Caco-2 (cell line): ENCODE measurements at regions not wholly inside any gene's neighbourhood (a gene's known extent, or its start where the extent isn't known, plus 50 kb on each side); places are given as distances from the start of the nearest gene placed in this dataset.

ENCODE experiments used
- BruUV-seq: library from RNA; stranded (reverse); fragments of 400-500 nt; replicated peaks from 2 replicates; lab custom pipeline; 2021; lab: Mats Ljungman, UMichigan
- CTCF ChIA-PET: fragments of 300-600 bp; sonication (Branson Sonifier 250); formaldehyde crosslinking; loops from one replicate; lab custom pipeline; 2022; ENCODE audit warnings: antibody characterized with exemption; lab: Charles Lee
- POLR2A ChIA-PET: fragments of 300-600 bp; sonication (Branson Sonifier 250); formaldehyde crosslinking; loops from one replicate; lab custom pipeline; 2022; ENCODE audit warnings: antibody characterized with exemption; lab: Charles Lee
- DNase-seq, 2 experiments: peaks; one replicate each; pipeline versions ENCODE4 v3.0.0 to v3.0.0-alpha.2; 2020 to 2022
- H3K27me3 ChIP-seq: replicated peaks from 2 replicates; pipeline ENCODE4 v1.6.0; 2011; ENCODE audit warnings: low read length; ENCODE audit not compliant: control insufficient read depth, insufficient read depth
- H3K36me3 ChIP-seq: 2 replicates; pipeline ENCODE4 v1.5.1; 2011; ENCODE audit warnings: low read length; ENCODE audit not compliant: control insufficient read depth, insufficient read depth
- H3K4me1 ChIP-seq: fragments of 250-450 bp; sonication (Bioruptor Pico); 2 replicates; pipeline ENCODE4 v1.5.1; 2020; ENCODE audit warnings: mild to moderate bottlenecking
- H3K4me3 ChIP-seq: 2 replicates; pipeline ENCODE4 v1.5.1; 2011; ENCODE audit warnings: low read depth, mild to moderate bottlenecking, control low read depth, low read length
- H3K9me3 ChIP-seq: fragments of 250-450 bp; sonication (Bioruptor Pico); 2 replicates; pipeline ENCODE4 v1.5.1; 2020; ENCODE audit warnings: mild to moderate bottlenecking, moderate library complexity
- H3K27ac Mint-ChIP-seq: one replicate; pipeline ENCODE4 v1.8.0; 2022; ENCODE audit warnings: mixed read lengths; ENCODE audit not compliant: unreplicated experiment
- H3K27me3 Mint-ChIP-seq: one replicate; pipeline ENCODE4 v1.8.0; 2022; ENCODE audit warnings: mixed read lengths; ENCODE audit not compliant: insufficient read depth, unreplicated experiment
- H3K36me3 Mint-ChIP-seq: one replicate; pipeline ENCODE4 v1.8.0; 2022; ENCODE audit warnings: mild to moderate bottlenecking, mixed read lengths; ENCODE audit not compliant: insufficient read depth, unreplicated experiment
- H3K4me1 Mint-ChIP-seq: one replicate; pipeline ENCODE4 v1.8.0; 2022; ENCODE audit warnings: low read depth, mixed read lengths; ENCODE audit not compliant: unreplicated experiment
- H3K4me3 Mint-ChIP-seq: one replicate; pipeline ENCODE4 v1.8.0; 2022; ENCODE audit warnings: mild to moderate bottlenecking, moderate library complexity, mixed read lengths; ENCODE audit not compliant: unreplicated experiment
- H3K9me3 Mint-ChIP-seq: one replicate; pipeline ENCODE4 v1.8.0; 2022; ENCODE audit warnings: mixed read lengths; ENCODE audit not compliant: unreplicated experiment
- intact Hi-C: fragments of 100-400 bp; cut with micrococcal nuclease; formaldehyde crosslinking; loops from one replicate; pipeline ENCODE4 v1.10.0; 2022; ENCODE audit not compliant: unreplicated experiment
- TF ChIP-seq, protein P1 (sequence below), 2 experiments: fragments of 200-600 bp in 1 of 2; IDR thresholded peaks; 1 replicate in 1 of 2; 2 replicates in 1 of 2; pipeline versions ENCODE4 v1.5.1 to v1.8.0; 2011 to 2022; ENCODE audit warnings: antibody characterized with exemption in 1 of 2, control low read depth in 1 of 2, inconsistent platforms in 1 of 2, low read depth in 1 of 2, low read length in 1 of 2, mild to moderate bottlenecking in 1 of 2, moderate library complexity in 1 of 2; ENCODE audit not compliant: insufficient read depth in 1 of 2, severe bottlenecking in 1 of 2, unreplicated experiment in 1 of 2

DNA sequence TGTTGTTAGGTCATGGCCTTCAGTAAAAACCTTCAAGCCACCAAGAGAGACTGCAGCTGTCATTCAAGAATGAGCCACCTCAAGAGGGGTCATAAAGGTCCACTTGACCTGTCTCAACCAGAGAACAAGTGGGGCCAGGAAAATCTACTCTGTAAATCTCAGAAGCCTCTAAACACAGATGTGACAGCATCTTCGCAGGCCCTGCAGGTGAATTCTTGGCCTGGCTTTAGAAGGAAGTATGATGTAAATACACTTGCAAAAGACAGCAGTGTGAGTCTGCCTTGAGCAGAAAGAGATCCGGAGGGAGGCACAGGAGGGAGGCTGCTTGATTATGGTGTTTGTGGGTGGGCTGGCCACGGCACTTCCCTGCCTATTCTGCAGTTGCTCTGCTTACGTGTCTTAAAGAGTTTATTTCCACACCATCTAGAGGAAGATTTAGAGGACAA is 1082.9 kb downstream of the UQCRFS1 start:
- Histone ChIP-seq H3K27me3 (no peaks in the 10 kb centered on the region), H3K36me3 (no peaks in the 10 kb centered on the region), H3K4me3 (no peak overlapping the region), H3K9me3 (no peaks in the 10 kb centered on the region), H3K4me1 (no peaks in the 10 kb centered on the region)
- intact Hi-C loops: no loop called here
- H3K9me3 Mint-ChIP-seq: peaks cover 18% of the 10 kb centered on the region
- H3K27me3 Mint-ChIP-seq: peaks cover 5% of the 10 kb centered on the region
- TF ChIP-seq, protein P1, sequence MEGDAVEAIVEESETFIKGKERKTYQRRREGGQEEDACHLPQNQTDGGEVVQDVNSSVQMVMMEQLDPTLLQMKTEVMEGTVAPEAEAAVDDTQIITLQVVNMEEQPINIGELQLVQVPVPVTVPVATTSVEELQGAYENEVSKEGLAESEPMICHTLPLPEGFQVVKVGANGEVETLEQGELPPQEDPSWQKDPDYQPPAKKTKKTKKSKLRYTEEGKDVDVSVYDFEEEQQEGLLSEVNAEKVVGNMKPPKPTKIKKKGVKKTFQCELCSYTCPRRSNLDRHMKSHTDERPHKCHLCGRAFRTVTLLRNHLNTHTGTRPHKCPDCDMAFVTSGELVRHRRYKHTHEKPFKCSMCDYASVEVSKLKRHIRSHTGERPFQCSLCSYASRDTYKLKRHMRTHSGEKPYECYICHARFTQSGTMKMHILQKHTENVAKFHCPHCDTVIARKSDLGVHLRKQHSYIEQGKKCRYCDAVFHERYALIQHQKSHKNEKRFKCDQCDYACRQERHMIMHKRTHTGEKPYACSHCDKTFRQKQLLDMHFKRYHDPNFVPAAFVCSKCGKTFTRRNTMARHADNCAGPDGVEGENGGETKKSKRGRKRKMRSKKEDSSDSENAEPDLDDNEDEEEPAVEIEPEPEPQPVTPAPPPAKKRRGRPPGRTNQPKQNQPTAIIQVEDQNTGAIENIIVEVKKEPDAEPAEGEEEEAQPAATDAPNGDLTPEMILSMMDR (IDR thresholded peaks at IDR 0.05; ENCODE audit: insufficient read depth in 1 of 2, low read depth in 1 of 2, low read length in 1 of 2, severe bottlenecking in 1 of 2, unreplicated experiment in 1 of 2): no peak
- POLR2A ChIA-PET: no interaction called here
- H3K4me3 Mint-ChIP-seq: no peak overlapping the region
- DNase-seq: no peak
- no TSS peak for BruUV-seq
- no peaks in the 10 kb centered on the region for H3K36me3 Mint-ChIP-seq
- no peak overlapping the region for H3K27ac Mint-ChIP-seq
- CTCF ChIA-PET: no interaction called here
- H3K4me1 Mint-ChIP-seq: no peaks in the 10 kb centered on the region

DNA sequence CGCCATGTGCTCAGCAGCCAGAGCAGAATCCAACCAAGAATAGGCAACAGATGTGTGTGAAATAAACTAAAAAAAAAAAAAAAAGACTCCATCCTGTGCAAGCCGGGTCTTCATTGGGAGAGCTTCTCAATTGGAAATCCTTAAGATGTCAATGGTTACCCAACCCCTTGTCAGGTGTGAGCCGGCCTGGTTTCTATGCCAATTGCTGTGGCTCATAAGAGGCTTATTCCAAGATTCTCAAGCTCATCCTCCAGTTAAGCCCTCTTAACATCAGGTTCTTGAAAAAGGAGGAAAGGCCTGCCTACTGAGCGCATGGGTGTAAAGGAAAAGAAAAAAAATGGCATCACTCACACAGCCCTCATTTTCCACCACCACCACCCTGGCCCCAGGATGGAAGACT is 1084.6 kb downstream of the UQCRFS1 start:
- Histone ChIP-seq H3K9me3 (no peaks in the 10 kb centered on the region), H3K4me3 (no peak overlapping the region), H3K27me3 (no peaks in the 10 kb centered on the region), H3K4me1 (no peaks in the 10 kb centered on the region), H3K36me3 (no peaks in the 10 kb centered on the region)
- intact Hi-C loops: no loop called here
- Mint-ChIP-seq H3K4me1 (no peaks in the 10 kb centered on the region), H3K27me3 (peaks cover 5% of the 10 kb centered on the region), H3K4me3 (no peak overlapping the region), H3K36me3 (no peaks in the 10 kb centered on the region), H3K9me3 (peaks cover 18% of the 10 kb centered on the region), H3K27ac (no peak overlapping the region)
- POLR2A ChIA-PET: no interaction called here
- BruUV-seq: no TSS peak
- TF ChIP-seq, protein P1 (IDR thresholded peaks at IDR 0.05; ENCODE audit: insufficient read depth in 1 of 2, low read depth in 1 of 2, low read length in 1 of 2, severe bottlenecking in 1 of 2, unreplicated experiment in 1 of 2): no peak
- no peak for DNase-seq
- CTCF ChIA-PET: no interaction called here

DNA sequence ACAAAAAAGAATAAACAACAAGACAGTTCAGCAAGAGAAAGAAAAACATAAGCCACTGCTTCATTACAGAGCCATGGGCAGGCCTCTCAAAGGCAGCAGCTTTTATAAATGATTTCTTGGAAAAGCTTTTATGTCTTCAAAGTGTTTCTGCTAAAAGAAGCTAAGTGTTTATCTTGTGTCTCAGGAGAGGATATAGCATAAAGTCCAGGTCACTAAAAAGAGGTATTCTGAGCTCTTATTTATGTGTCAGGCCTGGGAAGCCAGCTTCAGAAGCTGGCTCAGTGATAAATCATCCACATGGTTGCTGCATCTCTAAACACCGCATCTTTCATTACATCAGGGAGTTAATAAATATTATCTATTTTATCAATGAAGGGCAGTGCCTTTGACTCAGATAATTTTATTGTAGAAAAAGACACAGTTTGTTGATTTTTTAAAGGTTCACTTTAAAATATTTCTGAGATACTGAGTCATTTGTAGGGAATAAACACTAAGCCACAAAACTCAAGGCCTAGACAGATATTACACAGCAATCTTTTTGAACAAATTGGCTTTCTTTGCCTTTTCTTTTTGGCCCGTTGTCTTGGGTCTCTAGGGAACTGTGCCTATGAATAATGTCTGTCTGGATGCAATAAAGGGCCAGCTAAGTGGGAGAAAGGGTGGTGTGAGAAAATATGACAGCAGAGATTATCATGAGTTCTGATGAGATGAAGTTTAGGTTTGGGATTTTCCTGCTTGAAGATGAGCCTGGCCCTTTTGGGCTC is 1086.6 kb downstream of the UQCRFS1 start:
- Histone ChIP-seq H3K27me3 (no peaks in the 10 kb centered on the region), H3K4me3 (no peak overlapping the region), H3K36me3 (no peaks in the 10 kb centered on the region), H3K9me3 (no peaks in the 10 kb centered on the region), H3K4me1 (no peaks in the 10 kb centered on the region)
- no TSS peak for BruUV-seq
- intact Hi-C loops: no loop called here
- peaks cover 9% of the 10 kb centered on the region for H3K9me3 Mint-ChIP-seq
- ChIA-PET CTCF (no interaction called here), POLR2A (no interaction called here)
- H3K36me3 Mint-ChIP-seq: no peaks in the 10 kb centered on the region
- peaks cover 3% of the 10 kb centered on the region for H3K27me3 Mint-ChIP-seq
- no peak for DNase-seq
- no peak overlapping the region for H3K27ac Mint-ChIP-seq
- no peaks in the 10 kb centered on the region for H3K4me1 Mint-ChIP-seq
- TF ChIP-seq, protein P1 (IDR thresholded peaks at IDR 0.05; ENCODE audit: insufficient read depth in 1 of 2, low read depth in 1 of 2, low read length in 1 of 2, severe bottlenecking in 1 of 2, unreplicated experiment in 1 of 2): no peak
- no peak overlapping the region for H3K4me3 Mint-ChIP-seq
